Mucosa of gallbladder (tissue), 1 donor: ENCODE measurements at regions not wholly inside any gene's neighbourhood (a gene's known extent, or its start where the extent isn't known, plus 50 kb on each side); places are given as distances from the start of the nearest gene placed in this dataset.
"Not testable (repeated sequence)": the region's sequence is repeated elsewhere in the genome, so short reads cannot be mapped to it uniquely, and the experiment has no call there.

Experiments
- DNase-seq: peaks from one replicate; pipeline ENCODE4 v3.0.0-alpha.2; 2020; ENCODE audit warnings: low spot score
- donor health status: DM: no; HTN: no; CAD: no.

GRCh38 chr6:139519097-139519496 is 144.6 kb upstream of the CITED2 start:
- no peak for DNase-seq

GRCh38 chr6:139518556-139519091 is 144.2 kb upstream of the CITED2 start:
- DNase-seq, result no peak

- not testable (repeated sequence) for DNase-seq
These were observed 143.6 kb upstream of the CITED2 start for GRCh38 chr6:139517998-139518555.

- DNase-seq, result no peak
These were observed 141.1 kb upstream of the CITED2 start for GRCh38 chr6:139515511-139515910.

GRCh38 chr6:139514819-139515218 is 140.4 kb upstream of the CITED2 start:
- DNase-seq, result no peak

GRCh38 chr6:139510040-139510790 is 135.8 kb upstream of the CITED2 start:
- no peak for DNase-seq

GRCh38 chr6:139509167-139509566 is 134.7 kb upstream of the CITED2 start:
- no peak for DNase-seq

- no peak for DNase-seq
These were observed 134.1 kb upstream of the CITED2 start for GRCh38 chr6:139508576-139508975.

- no peak for DNase-seq
These were observed 133.6 kb upstream of the CITED2 start for GRCh38 chr6:139508023-139508422.

- no peak for DNase-seq
These were observed 126.5 kb upstream of the CITED2 start for GRCh38 chr6:139500977-139501376.

GRCh38 chr6:139498715-139499114 is 124.3 kb upstream of the CITED2 start:
- no peak for DNase-seq

GRCh38 chr6:139497345-139497961 is 123.0 kb upstream of the CITED2 start:
- no peak for DNase-seq

- DNase-seq, result no peak
These were observed 122.4 kb upstream of the CITED2 start for GRCh38 chr6:139496654-139497344.

GRCh38 chr6:139494376-139494990 is 120.0 kb upstream of the CITED2 start:
- no peak for DNase-seq

GRCh38 chr6:139490482-139490881 is 116.0 kb upstream of the CITED2 start:
- no peak for DNase-seq

GRCh38 chr6:139486476-139486799 is 112.0 kb upstream of the CITED2 start:
- no peak for DNase-seq

GRCh38 chr6:139485742-139486475 is 111.5 kb upstream of the CITED2 start:
- no peak for DNase-seq

GRCh38 chr6:139485185-139485584 is 110.7 kb upstream of the CITED2 start:
- no peak for DNase-seq

- no peak for DNase-seq
These were observed 108.6 kb upstream of the CITED2 start for GRCh38 chr6:139483079-139483478.

GRCh38 chr6:139482287-139482686 is 107.8 kb upstream of the CITED2 start:
- no peak for DNase-seq
